H1 (cell line): ENCODE measurements at regions not wholly inside any gene's neighbourhood (a gene's known extent, or its start where the extent isn't known, plus 50 kb on each side); places are given as distances from the start of the nearest gene placed in this dataset.

Source experiments
- CTCF ChIA-PET: fragments of 300-600 bp; sonication (Branson Sonifier 250); formaldehyde crosslinking; loops from one replicate; lab custom pipeline; 2021; ENCODE audit not compliant: partially characterized antibody; lab: Charles Lee
- POLR2A ChIA-PET: fragments of 300-600 bp; sonication (Branson Sonifier 250); formaldehyde crosslinking; loops from one replicate; lab custom pipeline; 2021; ENCODE audit warnings: inconsistent platforms; ENCODE audit not compliant: partially characterized antibody; lab: Charles Lee
- DNase-seq, 2 experiments: peaks; one replicate each; pipeline versions ENCODE4 v3.0.0 to v3.0.0-alpha.2; 2010 to 2022; ENCODE audit warnings: low spot score in 2 of 2, low read depth in 1 of 2, mixed read lengths in 1 of 2
- FAIRE-seq: peaks from 2 replicates; lab custom pipeline; 2011; peaks lifted over from hg19 to GRCh38; lab: Jason Lieb, UNC
- H2AFZ ChIP-seq: 2 replicates; pipeline ENCODE4 v1.8.1; 2012; ENCODE audit warnings: low read length, inconsistent platforms
- H2AK5ac ChIP-seq: 2 replicates; pipeline ENCODE4 v1.6.1; 2013; ENCODE audit warnings: low read depth, low read length
- H2BK120ac ChIP-seq: replicated peaks from 2 replicates; pipeline ENCODE3; 2013; ENCODE audit warnings: low read depth, low read length, inconsistent platforms
- H2BK12ac ChIP-seq: 2 replicates; pipeline ENCODE4 v1.6.1; 2013; ENCODE audit warnings: low read depth, low read length
- H2BK15ac ChIP-seq: 2 replicates; pipeline ENCODE4 v1.6.1; 2013; ENCODE audit warnings: low read length
- H2BK20ac ChIP-seq: 2 replicates; pipeline ENCODE4 v1.6.1; 2013; ENCODE audit warnings: low read length
- H2BK5ac ChIP-seq: 2 replicates; pipeline ENCODE4 v1.6.1; 2013; ENCODE audit warnings: low read depth, low read length
- H3K14ac ChIP-seq: 2 replicates; pipeline ENCODE4 v1.6.1; 2013; ENCODE audit warnings: inconsistent platforms; ENCODE audit not compliant: insufficient read length
- H3K18ac ChIP-seq: 2 replicates; pipeline ENCODE4 v1.6.1; 2013; ENCODE audit warnings: low read length; ENCODE audit errors: extremely low read depth
- H3K23ac ChIP-seq: 2 replicates; pipeline ENCODE4 v1.6.1; 2013; ENCODE audit warnings: inconsistent platforms; ENCODE audit not compliant: insufficient read length
- H3K23me2 ChIP-seq: 2 replicates; pipeline ENCODE4 v1.6.1; 2013; ENCODE audit warnings: low read depth, low read length
- H3K27ac ChIP-seq: 2 replicates; pipeline ENCODE4 v1.6.1; 2011; ENCODE audit warnings: low read depth, low read length, inconsistent platforms
- H3K27me3 ChIP-seq, 4 experiments: replicated peaks in 1 of 4; 1 replicate in 1 of 4; 2 replicates in 3 of 4; pipeline versions ENCODE4 v1.6.1 to v1.8.1; 2011 to 2013; ENCODE audit warnings: low read length in 3 of 4, mild to moderate bottlenecking in 3 of 4, inconsistent platforms in 2 of 4, mixed read lengths in 2 of 4, moderate library complexity in 1 of 4; ENCODE audit not compliant: control insufficient read depth in 3 of 4, insufficient read depth in 3 of 4; ENCODE audit errors: extremely low read depth in 1 of 4
- H3K36me3 ChIP-seq, 4 experiments: 2 replicates each; pipeline versions ENCODE4 v1.6.1 to v1.8.1; 2011 to 2013; ENCODE audit warnings: mild to moderate bottlenecking in 4 of 4, low read length in 3 of 4, moderate library complexity in 2 of 4, control low read depth in 1 of 4, inconsistent platforms in 1 of 4; ENCODE audit not compliant: insufficient read depth in 4 of 4, control insufficient read depth in 2 of 4
- H3K4ac ChIP-seq: replicated peaks from 2 replicates; pipeline ENCODE3; 2013; ENCODE audit warnings: low read length, low read depth, mixed read lengths, inconsistent platforms; ENCODE audit not compliant: insufficient read length
- H3K4me1 ChIP-seq, 4 experiments: replicated peaks in 1 of 4; 1 replicate in 1 of 4; 2 replicates in 3 of 4; pipeline versions ENCODE4 v1.6.1 to v1.8.1; 2011 to 2013; ENCODE audit warnings: low read length in 3 of 4, inconsistent platforms in 2 of 4, mixed read lengths in 1 of 4; ENCODE audit not compliant: insufficient read depth in 4 of 4, control insufficient read depth in 3 of 4
- H3K4me2 ChIP-seq, 2 experiments: 2 replicates each; pipeline versions ENCODE4 v1.6.1 to v1.8.1; 2011 to 2013; ENCODE audit warnings: low read depth in 2 of 2, low read length in 2 of 2, control low read depth in 1 of 2, inconsistent platforms in 1 of 2, mild to moderate bottlenecking in 1 of 2; ENCODE audit not compliant: insufficient read depth in 1 of 2
- H3K4me3 ChIP-seq, 4 experiments: fragments of 200-600, 300-600 bp in 1 of 4; sonication (generic), shearing (Covaris generic), sonication (Bioruptor Twin) in 1 of 4; 2 replicates each; pipeline versions ENCODE4 v1.5.1 to v1.8.1; 2011 to 2016; ENCODE audit warnings: low read length in 4 of 4, low read depth in 3 of 4, control low read depth in 2 of 4, inconsistent platforms in 2 of 4, mild to moderate bottlenecking in 2 of 4, mixed read lengths in 1 of 4, moderate library complexity in 1 of 4; ENCODE audit not compliant: insufficient read depth in 2 of 4; ENCODE audit errors: extremely low read depth in 1 of 4
- H3K56ac ChIP-seq: replicated peaks from 2 replicates; pipeline ENCODE3; 2013; ENCODE audit warnings: low read depth, mild to moderate bottlenecking, mixed read lengths, low read length, inconsistent platforms; ENCODE audit not compliant: insufficient read length
- H3K79me1 ChIP-seq: 2 replicates; pipeline ENCODE4 v1.6.1; 2013; ENCODE audit warnings: low read depth, low read length, control low read depth
- H3K79me2 ChIP-seq, 2 experiments: 2 replicates each; pipeline versions ENCODE4 v1.6.1 to v1.8.1; 2012 to 2013; ENCODE audit warnings: low read length in 2 of 2, mild to moderate bottlenecking in 2 of 2, inconsistent platforms in 1 of 2; ENCODE audit not compliant: insufficient read depth in 2 of 2, control insufficient read depth in 1 of 2
- H3K9ac ChIP-seq, 4 experiments: replicated peaks in 1 of 4; 1 replicate in 1 of 4; 2 replicates in 3 of 4; pipeline versions ENCODE4 v1.6.1 to v1.8.1; 2011 to 2013; ENCODE audit warnings: low read depth in 3 of 4, low read length in 3 of 4, control low read depth in 2 of 4, mild to moderate bottlenecking in 2 of 4, moderate library complexity in 2 of 4, inconsistent platforms in 1 of 4; ENCODE audit errors: extremely low read depth in 1 of 4
- H3K9me3 ChIP-seq, 2 experiments: 2 replicates each; pipeline versions ENCODE4 v1.6.1 to v1.8.1; 2012 to 2013; ENCODE audit warnings: mild to moderate bottlenecking in 2 of 2, moderate library complexity in 2 of 2, control low read depth in 1 of 2, inconsistent platforms in 1 of 2, low read depth in 1 of 2, low read length in 1 of 2, mixed read lengths in 1 of 2; ENCODE audit not compliant: insufficient read depth in 2 of 2
- H4K20me1 ChIP-seq, 2 experiments: replicated peaks in 1 of 2; 2 replicates each; pipeline versions ENCODE3 to v1.8.1; 2011 to 2013; ENCODE audit warnings: inconsistent platforms in 2 of 2, low read length in 2 of 2, mild to moderate bottlenecking in 1 of 2; ENCODE audit not compliant: insufficient read depth in 2 of 2, control insufficient read depth in 1 of 2
- H4K5ac ChIP-seq: 2 replicates; pipeline ENCODE4 v1.6.1; 2013; ENCODE audit warnings: low read length, low read depth, mixed read lengths, inconsistent platforms; ENCODE audit not compliant: insufficient read length
- H4K8ac ChIP-seq: 2 replicates; pipeline ENCODE4 v1.8.0; 2013; ENCODE audit warnings: mild to moderate bottlenecking, moderate library complexity, low read length, inconsistent platforms; ENCODE audit not compliant: insufficient read depth; ENCODE audit errors: extremely low read depth
- H4K91ac ChIP-seq: replicated peaks from 2 replicates; pipeline ENCODE3; 2013; ENCODE audit warnings: low read length, mixed read lengths, inconsistent platforms; ENCODE audit not compliant: insufficient read length
- HDAC6 ChIP-seq: IDR thresholded peaks from one replicate; pipeline ENCODE4 v1.7.1; 2012; ENCODE audit warnings: low read depth, mild to moderate bottlenecking, inconsistent platforms, low read length, moderate library complexity
- SIRT6 ChIP-seq: IDR thresholded peaks from one replicate; pipeline ENCODE4 v1.7.1; 2012; ENCODE audit warnings: low read length, inconsistent platforms
- WGBS, 2 experiments: shearing (Covaris generic) in 1 of 2; methylation state at CpG; one replicate each; pipeline versions ENCODE4 v1.1.6 to v1.1.7; 2013 to 2015; ENCODE audit warnings: low lambda C conversion rate in 2 of 2, mixed read lengths in 2 of 2, inconsistent platforms in 1 of 2, low coverage in 1 of 2, missing lambda C conversion rate in 1 of 2; ENCODE audit not compliant: insufficient replicate concordance in 2 of 2, insufficient coverage in 1 of 2, insufficient read length in 1 of 2; ENCODE audit errors: extremely low coverage in 1 of 2, missing lambda C conversion rate in 1 of 2; 5-methylcytosine and 5-hydroxymethylcytosine counted together

DNA sequence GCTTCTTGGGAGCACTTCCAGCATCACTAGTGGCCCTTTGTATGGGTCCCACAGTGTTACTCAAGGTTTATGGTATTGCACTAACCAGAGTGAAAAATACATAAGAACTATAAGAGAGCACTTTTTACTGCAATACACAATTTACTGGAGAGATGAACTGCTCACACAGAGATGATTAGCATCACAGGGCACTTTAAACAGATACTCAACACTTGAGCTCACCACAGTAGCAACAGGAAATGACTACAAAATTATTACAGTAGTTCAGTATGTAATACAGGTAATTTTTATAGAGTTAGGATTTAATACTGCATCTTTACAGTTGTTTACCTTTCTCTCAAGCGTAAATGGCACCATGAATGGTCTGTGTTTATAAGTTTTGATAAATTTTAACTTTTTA, 68.2 kb upstream of the CDK1 start:
- Histone ChIP-seq H3K36me3 (no peaks in the 10 kb centered on the region; a peak in 1 of 8 replicates), H3K23me2 (0 out of 2 replicates have a peak, but pooled peaks cover 1% of the 10 kb centered on the region), H2BK20ac (no peak overlapping the region), H2BK120ac (no peak overlapping the region), H3K27me3 (no peaks in the 10 kb centered on the region), H3K9me3 (peaks cover 0 to 14% of the 10 kb centered on the region in 2 experiments; a peak in 2 of 4 replicates), H3K79me1 (no peaks in the 10 kb centered on the region), H3K9ac (no peak overlapping the region), H3K14ac (no peak overlapping the region), H4K91ac (no peak overlapping the region), H3K79me2 (peaks cover 0 to 24% of the 10 kb centered on the region in 2 experiments; a peak in 2 of 4 replicates), H3K18ac (no peak overlapping the region), H3K4me3 (no peak overlapping the region), H4K5ac (no peak overlapping the region), H3K4me2 (no peak overlapping the region), H2AK5ac (no peak overlapping the region), H3K4ac (no peak overlapping the region), H4K8ac (no peak overlapping the region), H3K27ac (no peak overlapping the region), H2AFZ (no peak overlapping the region), H2BK5ac (no peak overlapping the region), H3K23ac (no peak overlapping the region), H2BK15ac (no peak overlapping the region), H3K56ac (no peak overlapping the region), H4K20me1 (no peaks in the 10 kb centered on the region), H3K4me1 (peaks cover 0 to 3% (median 0%) of the 10 kb centered on the region in 4 experiments; a peak in 1 of 7 replicates), H2BK12ac (no peak overlapping the region)
- POLR2A ChIA-PET = no interaction called here
- no peak for TF ChIP-seq HDAC6
- TF ChIP-seq SIRT6 = no peak
- CTCF ChIA-PET = interaction anchor here (1.2 kb wide), 1 partner anchor 58 kb away, joined by 3 read pairs; no protein-coding TSS in a partner anchor
- WGBS, 2 experiments = 97% methylated on average over 1 of the region's 1 CpG; no CpG with 5 or more reads in 1 of the 2 experiments
- DNase-seq (no peak), FAIRE-seq (no peak)
